ENCODE measurements at regions not wholly inside any gene's neighbourhood (a gene's known extent, or its start where the extent isn't known, plus 50 kb on each side); places are given as distances from the start of the nearest gene placed in this dataset.

GRCh38 chr18:43422518-43422917, 145.2 kb upstream of the SYT4 start:
- Mint-ChIP-seq H3K36me3 (no peaks in the 10 kb centered on the region), H3K27me3 (peaks cover 7% of the 10 kb centered on the region), H3K4me1 (ENCODE audit: unreplicated experiment) (no peaks in the 10 kb centered on the region), H3K9me3 (peaks cover 4% of the 10 kb centered on the region), H3K27ac (no peak overlapping the region), H3K4me3 (no peak overlapping the region)
- DNase-seq (ENCODE audit: extremely low spot score, unreplicated experiment) = no peak
- TF ChIP-seq, protein P1, sequence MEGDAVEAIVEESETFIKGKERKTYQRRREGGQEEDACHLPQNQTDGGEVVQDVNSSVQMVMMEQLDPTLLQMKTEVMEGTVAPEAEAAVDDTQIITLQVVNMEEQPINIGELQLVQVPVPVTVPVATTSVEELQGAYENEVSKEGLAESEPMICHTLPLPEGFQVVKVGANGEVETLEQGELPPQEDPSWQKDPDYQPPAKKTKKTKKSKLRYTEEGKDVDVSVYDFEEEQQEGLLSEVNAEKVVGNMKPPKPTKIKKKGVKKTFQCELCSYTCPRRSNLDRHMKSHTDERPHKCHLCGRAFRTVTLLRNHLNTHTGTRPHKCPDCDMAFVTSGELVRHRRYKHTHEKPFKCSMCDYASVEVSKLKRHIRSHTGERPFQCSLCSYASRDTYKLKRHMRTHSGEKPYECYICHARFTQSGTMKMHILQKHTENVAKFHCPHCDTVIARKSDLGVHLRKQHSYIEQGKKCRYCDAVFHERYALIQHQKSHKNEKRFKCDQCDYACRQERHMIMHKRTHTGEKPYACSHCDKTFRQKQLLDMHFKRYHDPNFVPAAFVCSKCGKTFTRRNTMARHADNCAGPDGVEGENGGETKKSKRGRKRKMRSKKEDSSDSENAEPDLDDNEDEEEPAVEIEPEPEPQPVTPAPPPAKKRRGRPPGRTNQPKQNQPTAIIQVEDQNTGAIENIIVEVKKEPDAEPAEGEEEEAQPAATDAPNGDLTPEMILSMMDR (conservative IDR thresholded peaks at IDR 0.05) = peak; percentile 53

DNA sequence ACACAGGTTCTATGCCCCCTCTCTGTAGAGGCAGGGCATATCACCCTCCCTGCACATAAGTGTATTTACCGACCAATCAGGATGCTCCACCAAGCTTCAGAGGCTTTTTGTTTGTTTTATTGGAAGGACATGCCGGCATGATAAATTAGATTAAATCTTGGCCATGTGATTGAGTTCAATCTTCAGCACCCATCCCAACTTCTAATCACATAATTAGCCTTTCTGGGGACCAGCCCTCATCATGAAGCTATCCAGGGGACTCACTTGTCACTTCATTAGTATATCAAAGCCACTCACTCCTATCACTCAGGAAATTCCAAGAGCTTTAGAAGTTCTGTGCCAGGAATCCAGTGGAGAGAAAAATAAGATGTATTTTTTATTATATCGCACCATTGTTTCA, 158.6 kb upstream of the SYT4 start:
- Mint-ChIP-seq H3K36me3 (no peaks in the 10 kb centered on the region), H3K4me1 (ENCODE audit: unreplicated experiment) (no peaks in the 10 kb centered on the region), H3K4me3 (no peak overlapping the region), H3K9me3 (peaks cover 3% of the 10 kb centered on the region), H3K27me3 (no peaks in the 10 kb centered on the region), H3K27ac (no peak overlapping the region)
- DNase-seq (ENCODE audit: extremely low spot score, unreplicated experiment) = no peak
- TF ChIP-seq, protein P1 (conservative IDR thresholded peaks at IDR 0.05) = no peak

- H3K4me1 Mint-ChIP-seq (ENCODE audit: unreplicated experiment) = no peaks in the 10 kb centered on the region
- no peaks in the 10 kb centered on the region for H3K27me3 Mint-ChIP-seq
- H3K4me3 Mint-ChIP-seq = no peak overlapping the region
- no peaks in the 10 kb centered on the region for H3K36me3 Mint-ChIP-seq
- peaks cover 3% of the 10 kb centered on the region for H3K9me3 Mint-ChIP-seq
- DNase-seq (ENCODE audit: extremely low spot score, unreplicated experiment) = no peak
- TF ChIP-seq, protein P1 (conservative IDR thresholded peaks at IDR 0.05) = no peak
- no peak overlapping the region for H3K27ac Mint-ChIP-seq
Measured at GRCh38 chr18:43442131-43442530, 164.8 kb upstream of the SYT4 start.

GRCh38 chr18:43442571-43442970, 165.3 kb upstream of the SYT4 start:
- DNase-seq (ENCODE audit: extremely low spot score, unreplicated experiment) = no peak
- H3K36me3 Mint-ChIP-seq = no peaks in the 10 kb centered on the region
- H3K4me3 Mint-ChIP-seq = no peak overlapping the region
- H3K4me1 Mint-ChIP-seq (ENCODE audit: unreplicated experiment) = no peaks in the 10 kb centered on the region
- H3K27me3 Mint-ChIP-seq = no peaks in the 10 kb centered on the region
- H3K9me3 Mint-ChIP-seq = peaks cover 3% of the 10 kb centered on the region
- TF ChIP-seq, protein P1 (conservative IDR thresholded peaks at IDR 0.05) = no peak
- H3K27ac Mint-ChIP-seq = no peak overlapping the region

- H3K27me3 Mint-ChIP-seq = no peaks in the 10 kb centered on the region
Measured at GRCh38 chr18:43465483-43465882, 188.2 kb upstream of the SYT4 start.

More at GRCh38 chr18:43465483-43465882, 188.2 kb upstream of the SYT4 start:
- H3K4me1 Mint-ChIP-seq (ENCODE audit: unreplicated experiment) = no peaks in the 10 kb centered on the region
- DNase-seq (ENCODE audit: extremely low spot score, unreplicated experiment) = no peak
- H3K4me3 Mint-ChIP-seq = no peak overlapping the region
- no peaks in the 10 kb centered on the region for H3K9me3 Mint-ChIP-seq
- no peak overlapping the region for H3K27ac Mint-ChIP-seq
- TF ChIP-seq, protein P1 (conservative IDR thresholded peaks at IDR 0.05) = no peak
- H3K36me3 Mint-ChIP-seq = no peaks in the 10 kb centered on the region
